ENCODE measurements at regions not wholly inside any gene's neighbourhood (a gene's known extent, or its start where the extent isn't known, plus 50 kb on each side); places are given as distances from the start of the nearest gene placed in this dataset.

- no peak overlapping the region for H3K27ac ChIP-seq
- no peak for TF ChIP-seq CTCF (IDR thresholded peaks at IDR 0.05)
- H3K36me3 ChIP-seq = no peaks in the 10 kb centered on the region
- H3K9me3 ChIP-seq = no peaks in the 10 kb centered on the region
- no peak for DNase-seq
- no peaks in the 10 kb centered on the region for H3K27me3 ChIP-seq
- no peaks in the 10 kb centered on the region for H3K4me1 ChIP-seq
- intact Hi-C loops (cut with DNase I; ENCODE audit: low total_unique reads) = no loop called here
- no peak overlapping the region for H3K4me3 ChIP-seq
Observed at GRCh38 chr2:181255651-181256050, 201.5 kb upstream of the ITGA4 start.

- DNase-seq = no peak
- no peak for TF ChIP-seq CTCF (IDR thresholded peaks at IDR 0.05)
- Histone ChIP-seq H3K36me3 (no peaks in the 10 kb centered on the region), H3K27me3 (no peaks in the 10 kb centered on the region), H3K27ac (no peak overlapping the region), H3K9me3 (no peaks in the 10 kb centered on the region), H3K4me1 (no peaks in the 10 kb centered on the region), H3K4me3 (no peak overlapping the region)
- intact Hi-C loops (cut with DNase I; ENCODE audit: low total_unique reads) = no loop called here
Observed at GRCh38 chr2:181258720-181259119, 198.5 kb upstream of the ITGA4 start.

- no peak overlapping the region for H3K4me3 ChIP-seq
- no peaks in the 10 kb centered on the region for H3K36me3 ChIP-seq
- H3K27me3 ChIP-seq = no peaks in the 10 kb centered on the region
- no peak for DNase-seq
- TF ChIP-seq CTCF (IDR thresholded peaks at IDR 0.05) = no peak
- intact Hi-C loops (cut with DNase I; ENCODE audit: low total_unique reads) = no loop called here
- no peaks in the 10 kb centered on the region for H3K9me3 ChIP-seq
- H3K27ac ChIP-seq = no peak overlapping the region
- no peaks in the 10 kb centered on the region for H3K4me1 ChIP-seq
Observed at GRCh38 chr2:181262782-181263181, 194.4 kb upstream of the ITGA4 start.

GRCh38 chr2:181264001-181264400 lies 193.2 kb upstream of the ITGA4 start:
- Histone ChIP-seq H3K36me3 (no peaks in the 10 kb centered on the region), H3K4me3 (no peak overlapping the region), H3K27me3 (no peaks in the 10 kb centered on the region), H3K4me1 (no peaks in the 10 kb centered on the region), H3K27ac (no peak overlapping the region), H3K9me3 (no peaks in the 10 kb centered on the region)
- no peak for TF ChIP-seq CTCF (IDR thresholded peaks at IDR 0.05)
- DNase-seq = no peak
- intact Hi-C loops (cut with DNase I; ENCODE audit: low total_unique reads) = no loop called here

GRCh38 chr2:181264441-181264840 lies 192.7 kb upstream of the ITGA4 start:
- no peak for TF ChIP-seq CTCF (IDR thresholded peaks at IDR 0.05)
- H3K36me3 ChIP-seq = no peaks in the 10 kb centered on the region
- intact Hi-C loops (cut with DNase I; ENCODE audit: low total_unique reads) = no loop called here
- H3K27ac ChIP-seq = no peak overlapping the region
- no peaks in the 10 kb centered on the region for H3K4me1 ChIP-seq
- H3K27me3 ChIP-seq = no peaks in the 10 kb centered on the region
- H3K9me3 ChIP-seq = no peaks in the 10 kb centered on the region
- no peak for DNase-seq
- H3K4me3 ChIP-seq = no peak overlapping the region

- no peaks in the 10 kb centered on the region for H3K27me3 ChIP-seq
- intact Hi-C loops (cut with DNase I; ENCODE audit: low total_unique reads) = no loop called here
- no peaks in the 10 kb centered on the region for H3K9me3 ChIP-seq
- H3K36me3 ChIP-seq = no peaks in the 10 kb centered on the region
- H3K27ac ChIP-seq = no peak overlapping the region
- DNase-seq = no peak
- TF ChIP-seq CTCF (IDR thresholded peaks at IDR 0.05) = no peak
- no peaks in the 10 kb centered on the region for H3K4me1 ChIP-seq
- H3K4me3 ChIP-seq = no peak overlapping the region
Observed at GRCh38 chr2:181266614-181267013, 190.6 kb upstream of the ITGA4 start.

All from tibial artery (tissue), 4 donors.